SU-DHL-6 (cell line): ENCODE measurements at regions not wholly inside any gene's neighbourhood (a gene's known extent, or its start where the extent isn't known, plus 50 kb on each side); places are given as distances from the start of the nearest gene placed in this dataset.

Experiments
- H2AFZ ChIP-seq: fragments of 200-600 bp; sonication (generic); 2 replicates; pipeline ENCODE4 v1.6.1; 2014; ENCODE audit warnings: low read depth, mild to moderate bottlenecking, moderate library complexity, mixed read lengths, antibody characterized with exemption, low read length; ENCODE audit not compliant: severe bottlenecking
- H3F3A ChIP-seq: fragments of 200-600 bp; shearing (Covaris generic); 2 replicates; pipeline ENCODE4 v1.6.0; 2016; ENCODE audit warnings: antibody characterized with exemption, mild to moderate bottlenecking; ENCODE audit not compliant: insufficient read depth
- H3K27ac ChIP-seq: fragments of 200-600 bp; sonication (generic); 2 replicates; pipeline ENCODE4 v1.5.1; 2016; ENCODE audit warnings: low read depth, mild to moderate bottlenecking, low read length, moderate library complexity, mixed read lengths
- H3K27me3 ChIP-seq: fragments of 200-600 bp; sonication (generic), shearing (Covaris generic); 2 replicates; pipeline ENCODE4 v1.6.0; 2014; ENCODE audit warnings: mild to moderate bottlenecking, low read length
- H3K36me3 ChIP-seq: fragments of 200-600 bp; sonication (generic); 2 replicates; pipeline ENCODE4 v1.6.1; 2014; ENCODE audit warnings: mild to moderate bottlenecking, low read length, mixed read lengths
- H3K4me2 ChIP-seq: fragments of 300-600, 200-600 bp; shearing (Covaris generic), sonication (generic); 2 replicates; pipeline ENCODE4 v1.6.0; 2014; ENCODE audit warnings: low read length, low read depth, mild to moderate bottlenecking; ENCODE audit not compliant: poor library complexity, severe bottlenecking
- H3K4me3 ChIP-seq: fragments of 200-600 bp; sonication (generic); 2 replicates; pipeline ENCODE4 v1.5.1; 2014; ENCODE audit warnings: antibody characterized with exemption, low read length, mild to moderate bottlenecking, mixed read lengths; ENCODE audit not compliant: insufficient read depth, poor library complexity, severe bottlenecking
- H3K79me2 ChIP-seq: fragments of 200-600 bp; sonication (generic); 2 replicates; pipeline ENCODE4 v1.6.1; 2014; ENCODE audit warnings: mild to moderate bottlenecking, low read length, moderate library complexity; ENCODE audit not compliant: insufficient read depth
- H3K9ac ChIP-seq: fragments of 200-600 bp; sonication (generic); 2 replicates; pipeline ENCODE4 v1.7.0; 2014; ENCODE audit warnings: mild to moderate bottlenecking, low read length
- H3K9me2 ChIP-seq: fragments of 200-600 bp; sonication (generic); replicated peaks from 2 replicates; pipeline ENCODE4 v1.6.1; 2014; ENCODE audit warnings: low read length; ENCODE audit not compliant: insufficient read depth
- H3K9me3 ChIP-seq: fragments of 200-600 bp; sonication (generic); 2 replicates; pipeline ENCODE4 v1.6.1; 2014; ENCODE audit warnings: low read length, mixed read lengths; ENCODE audit not compliant: insufficient read depth
- H4K20me1 ChIP-seq: fragments of 200-600 bp; sonication (generic); 2 replicates; pipeline ENCODE4 v1.6.1; 2014; ENCODE audit warnings: low read depth, mild to moderate bottlenecking, antibody characterized with exemption, low read length, moderate library complexity, mixed read lengths
- EZH2phosphoT487 ChIP-seq: fragments of 200-600 bp; sonication (generic), shearing (Covaris generic); conservative IDR thresholded peaks from 2 replicates; pipeline ENCODE4 v1.6.1; 2018; ENCODE audit warnings: mild to moderate bottlenecking, antibody characterized with exemption, low read length, moderate library complexity, mixed read lengths
- TF ChIP-seq, protein P1 (sequence below): fragments of 200-600 bp; sonication (generic); IDR thresholded peaks from one replicate; pipeline ENCODE4 v1.5.1; 2017; ENCODE audit warnings: antibody characterized with exemption, mild to moderate bottlenecking, low read length, moderate library complexity; ENCODE audit not compliant: insufficient read depth, poor library complexity, severe bottlenecking

DNA sequence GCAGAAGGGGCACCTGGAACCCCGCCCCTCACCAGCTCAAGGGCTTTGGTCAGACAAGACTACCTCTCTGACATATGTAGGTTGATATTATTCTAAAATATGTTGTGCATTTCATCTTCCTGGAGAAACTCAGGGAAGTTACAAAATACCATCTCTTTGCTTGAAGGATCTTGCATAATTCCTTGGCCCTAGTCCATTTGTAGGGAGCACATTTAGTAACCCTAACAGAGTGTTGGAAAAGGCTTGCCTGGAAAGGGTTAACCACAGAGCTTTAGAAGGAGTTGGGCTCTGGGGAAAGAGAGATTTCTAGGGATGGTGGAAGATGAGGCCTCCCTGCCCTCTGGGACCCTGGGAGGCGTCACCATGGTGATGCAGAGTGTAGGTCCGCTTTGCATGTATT lies 143.0 kb upstream of the SLC1A4 start:
- no peak overlapping the region for H3K9ac ChIP-seq
- H3K27me3 ChIP-seq: no peaks in the 10 kb centered on the region
- H3K9me3 ChIP-seq: no peaks in the 10 kb centered on the region
- TF ChIP-seq, protein P1, sequence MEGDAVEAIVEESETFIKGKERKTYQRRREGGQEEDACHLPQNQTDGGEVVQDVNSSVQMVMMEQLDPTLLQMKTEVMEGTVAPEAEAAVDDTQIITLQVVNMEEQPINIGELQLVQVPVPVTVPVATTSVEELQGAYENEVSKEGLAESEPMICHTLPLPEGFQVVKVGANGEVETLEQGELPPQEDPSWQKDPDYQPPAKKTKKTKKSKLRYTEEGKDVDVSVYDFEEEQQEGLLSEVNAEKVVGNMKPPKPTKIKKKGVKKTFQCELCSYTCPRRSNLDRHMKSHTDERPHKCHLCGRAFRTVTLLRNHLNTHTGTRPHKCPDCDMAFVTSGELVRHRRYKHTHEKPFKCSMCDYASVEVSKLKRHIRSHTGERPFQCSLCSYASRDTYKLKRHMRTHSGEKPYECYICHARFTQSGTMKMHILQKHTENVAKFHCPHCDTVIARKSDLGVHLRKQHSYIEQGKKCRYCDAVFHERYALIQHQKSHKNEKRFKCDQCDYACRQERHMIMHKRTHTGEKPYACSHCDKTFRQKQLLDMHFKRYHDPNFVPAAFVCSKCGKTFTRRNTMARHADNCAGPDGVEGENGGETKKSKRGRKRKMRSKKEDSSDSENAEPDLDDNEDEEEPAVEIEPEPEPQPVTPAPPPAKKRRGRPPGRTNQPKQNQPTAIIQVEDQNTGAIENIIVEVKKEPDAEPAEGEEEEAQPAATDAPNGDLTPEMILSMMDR: no peak
- no peak for TF ChIP-seq EZH2phosphoT487
- H3K9me2 ChIP-seq: no peaks in the 10 kb centered on the region
- no peaks in the 10 kb centered on the region for H3K79me2 ChIP-seq
- no peak overlapping the region for H3K4me2 ChIP-seq
- H3K36me3 ChIP-seq: no peaks in the 10 kb centered on the region
- no peak overlapping the region for H3K27ac ChIP-seq
- H3F3A ChIP-seq: peaks cover 4% of the 10 kb centered on the region; the same call in 1 of the 2 replicates
- no peak overlapping the region for H3K4me3 ChIP-seq
- H4K20me1 ChIP-seq: no peaks in the 10 kb centered on the region
- no peak overlapping the region for H2AFZ ChIP-seq

DNA sequence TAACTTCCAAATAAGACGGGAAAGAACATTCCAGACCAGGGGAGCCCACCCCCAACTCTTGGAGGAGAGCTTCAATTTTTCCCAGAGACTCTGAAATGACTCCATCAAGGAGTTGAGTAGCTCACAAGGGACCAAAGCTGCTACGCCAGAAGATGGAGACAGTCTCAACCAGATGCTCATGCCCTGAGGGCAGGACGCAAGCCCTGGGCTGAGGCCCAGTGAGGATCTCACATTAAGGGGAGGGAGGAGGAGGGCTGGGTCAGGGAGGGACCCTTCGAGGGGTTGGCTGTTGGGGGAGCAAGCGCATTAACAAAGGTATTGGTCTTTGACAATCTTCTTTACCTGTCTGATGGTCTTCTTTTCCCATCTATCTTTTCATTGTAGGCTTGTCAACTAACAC lies 141.3 kb upstream of the SLC1A4 start:
- Histone ChIP-seq H3K4me2 (no peak overlapping the region), H3K36me3 (no peaks in the 10 kb centered on the region), H3K27ac (no peak overlapping the region), H3K9me2 (no peaks in the 10 kb centered on the region), H4K20me1 (no peaks in the 10 kb centered on the region), H3F3A (no peaks in the 10 kb centered on the region), H3K9ac (no peak overlapping the region), H3K9me3 (no peaks in the 10 kb centered on the region), H3K27me3 (no peaks in the 10 kb centered on the region), H3K4me3 (no peak overlapping the region), H2AFZ (no peak overlapping the region), H3K79me2 (no peaks in the 10 kb centered on the region)
- TF ChIP-seq EZH2phosphoT487: no peak
- TF ChIP-seq, protein P1: no peak

DNA sequence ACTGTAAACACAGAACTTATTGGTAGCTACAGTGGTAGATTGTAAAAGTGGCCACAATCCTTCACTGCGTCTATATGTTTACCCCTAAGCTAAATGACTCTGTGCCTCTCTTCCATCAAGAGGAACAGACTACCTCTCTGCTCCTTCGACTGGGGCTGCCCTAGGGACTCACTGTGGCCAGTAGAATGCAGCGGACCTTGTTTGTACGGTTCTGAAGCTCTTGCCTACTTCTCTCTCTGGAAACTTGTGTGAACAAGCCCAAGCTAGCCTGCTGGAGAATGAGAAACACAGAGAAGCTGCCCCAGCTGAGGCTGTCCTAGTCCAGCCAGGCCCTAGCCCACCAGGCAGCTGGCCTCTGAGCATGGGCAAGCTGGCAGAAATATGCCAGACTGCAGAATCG lies 140.8 kb upstream of the SLC1A4 start:
- no peak overlapping the region for H3K9ac ChIP-seq
- TF ChIP-seq EZH2phosphoT487: no peak
- TF ChIP-seq, protein P1: no peak
- H3K36me3 ChIP-seq: no peaks in the 10 kb centered on the region
- no peaks in the 10 kb centered on the region for H3K9me3 ChIP-seq
- no peaks in the 10 kb centered on the region for H3K9me2 ChIP-seq
- no peak overlapping the region for H3K27ac ChIP-seq
- no peaks in the 10 kb centered on the region for H3F3A ChIP-seq
- no peaks in the 10 kb centered on the region for H4K20me1 ChIP-seq
- no peaks in the 10 kb centered on the region for H3K27me3 ChIP-seq
- H2AFZ ChIP-seq: no peak overlapping the region
- no peak overlapping the region for H3K4me2 ChIP-seq
- H3K79me2 ChIP-seq: no peaks in the 10 kb centered on the region
- H3K4me3 ChIP-seq: no peak overlapping the region

DNA sequence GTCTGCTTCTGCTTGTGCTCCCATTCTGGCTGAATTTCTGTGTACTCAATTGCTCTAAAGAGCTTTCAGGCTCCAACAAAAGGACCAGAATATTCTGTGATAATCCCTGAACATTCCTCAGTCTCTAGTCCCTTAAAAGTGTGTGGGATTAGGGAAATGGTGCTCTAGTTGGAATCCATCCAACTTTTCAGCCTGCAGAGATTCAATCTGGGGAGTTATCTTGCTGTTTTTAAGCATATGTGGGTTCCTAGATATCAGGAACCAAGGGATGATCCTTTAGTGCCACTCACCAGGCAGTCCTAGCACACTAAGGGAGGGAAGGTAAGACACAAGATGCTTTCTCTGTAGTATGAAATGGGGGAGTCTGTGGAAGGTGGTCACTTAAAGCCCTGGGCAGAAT lies 140.3 kb upstream of the SLC1A4 start:
- Histone ChIP-seq H3K9me3 (no peaks in the 10 kb centered on the region), H3K36me3 (no peaks in the 10 kb centered on the region), H4K20me1 (no peaks in the 10 kb centered on the region), H3K27ac (no peak overlapping the region), H3K27me3 (no peaks in the 10 kb centered on the region), H3K79me2 (no peaks in the 10 kb centered on the region), H3K9me2 (no peaks in the 10 kb centered on the region), H3K4me3 (no peak overlapping the region), H2AFZ (no peak overlapping the region), H3K9ac (no peak overlapping the region), H3K4me2 (no peak overlapping the region), H3F3A (no peaks in the 10 kb centered on the region)
- TF ChIP-seq EZH2phosphoT487: no peak
- TF ChIP-seq, protein P1: no peak
